ENCODE measurements at regions not wholly inside any gene's neighbourhood (a gene's known extent, or its start where the extent isn't known, plus 50 kb on each side); places are given as distances from the start of the nearest gene placed in this dataset.

- DNase-seq (ENCODE audit: low spot score), result no peak
Measured at GRCh38 chr6:150537893-150538292, 61.8 kb upstream of the PLEKHG1 start.

GRCh38 chr6:150539111-150539510 lies 60.6 kb upstream of the PLEKHG1 start:
- DNase-seq (ENCODE audit: low spot score), result no peak

DNA sequence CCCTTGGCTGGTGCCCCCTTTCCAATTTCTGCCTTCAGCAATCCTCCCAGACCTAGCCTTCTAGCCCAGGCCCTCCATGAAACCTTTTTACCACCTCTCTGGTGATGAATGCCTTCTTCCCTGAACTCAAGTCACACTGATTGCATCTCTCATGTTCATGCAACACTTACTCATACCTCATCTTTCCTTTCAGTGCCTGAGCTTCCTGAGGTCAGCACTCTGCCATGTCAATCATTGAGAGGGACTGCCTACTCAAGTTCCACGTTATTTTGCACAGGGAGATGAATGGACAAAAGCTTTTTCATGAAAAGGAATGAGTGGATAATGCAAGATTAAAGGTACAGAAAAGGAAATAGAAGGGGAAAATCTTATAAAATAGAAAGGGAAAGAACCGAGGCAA lies 60.1 kb upstream of the PLEKHG1 start:
- no peak for DNase-seq (ENCODE audit: low spot score)

DNA sequence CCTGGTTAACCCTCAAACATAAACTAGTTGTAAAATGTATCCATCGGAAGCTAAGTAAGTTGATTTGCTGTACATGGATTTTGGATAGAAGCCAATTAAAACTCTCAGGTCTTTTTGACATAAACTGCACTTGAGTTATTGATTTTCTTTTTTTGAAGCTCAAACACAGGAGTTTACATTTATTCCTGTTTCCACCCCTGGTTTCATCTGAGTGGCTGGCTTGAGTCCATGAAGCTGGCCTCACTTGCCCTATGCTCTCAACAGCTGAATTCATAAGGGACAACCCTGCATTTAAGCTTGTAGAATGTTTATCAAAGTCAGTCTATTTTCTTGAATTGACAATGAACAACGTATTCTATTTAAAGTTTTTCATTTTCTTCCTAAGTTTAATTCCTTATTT lies 58.1 kb upstream of the PLEKHG1 start:
- no peak for DNase-seq (ENCODE audit: low spot score)

GRCh38 chr6:150543178-150543577 lies 56.5 kb upstream of the PLEKHG1 start:
- DNase-seq (ENCODE audit: low spot score), result no peak

- DNase-seq (ENCODE audit: low spot score), result no peak
Measured at GRCh38 chr6:150544793-150545192, 54.9 kb upstream of the PLEKHG1 start.

GRCh38 chr6:150546457-150546856 lies 53.2 kb upstream of the PLEKHG1 start:
- DNase-seq (ENCODE audit: low spot score), result no peak

DNA sequence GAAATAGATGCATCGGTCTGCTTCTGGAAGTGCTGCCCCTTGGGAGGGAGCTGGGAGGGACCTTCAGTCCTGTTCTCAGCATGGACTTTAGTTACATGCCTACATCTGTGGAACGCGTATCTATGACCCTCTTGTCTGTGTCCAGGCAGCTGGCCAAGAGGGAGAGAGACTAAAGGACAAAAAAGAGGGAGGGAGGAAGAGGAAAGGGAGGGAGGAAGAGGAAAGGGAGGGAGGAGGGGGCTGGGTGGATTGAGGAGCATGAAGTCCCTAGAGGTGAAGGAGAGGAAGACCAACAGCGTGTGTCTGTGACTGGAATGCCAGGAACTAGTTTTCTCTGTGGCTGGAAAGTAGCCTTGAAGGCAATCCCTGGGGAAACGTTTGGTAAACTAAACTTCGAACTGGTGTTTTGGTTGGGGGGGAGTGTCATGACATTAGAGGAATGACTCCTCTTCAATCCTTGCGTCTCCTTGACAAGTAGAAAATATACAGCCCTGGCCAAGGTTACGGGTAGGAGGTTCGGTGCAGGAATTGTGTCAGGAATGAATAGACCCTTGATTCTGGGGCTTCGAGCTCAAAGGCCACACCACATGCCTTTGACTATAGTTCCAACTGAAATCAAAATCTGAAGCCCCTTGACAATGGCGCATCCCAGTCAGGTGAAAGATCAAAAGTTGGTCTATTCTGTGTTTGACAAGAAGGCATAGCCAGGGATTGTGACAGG lies 52.0 kb upstream of the PLEKHG1 start:
- no peak for DNase-seq (ENCODE audit: low spot score)

DNA sequence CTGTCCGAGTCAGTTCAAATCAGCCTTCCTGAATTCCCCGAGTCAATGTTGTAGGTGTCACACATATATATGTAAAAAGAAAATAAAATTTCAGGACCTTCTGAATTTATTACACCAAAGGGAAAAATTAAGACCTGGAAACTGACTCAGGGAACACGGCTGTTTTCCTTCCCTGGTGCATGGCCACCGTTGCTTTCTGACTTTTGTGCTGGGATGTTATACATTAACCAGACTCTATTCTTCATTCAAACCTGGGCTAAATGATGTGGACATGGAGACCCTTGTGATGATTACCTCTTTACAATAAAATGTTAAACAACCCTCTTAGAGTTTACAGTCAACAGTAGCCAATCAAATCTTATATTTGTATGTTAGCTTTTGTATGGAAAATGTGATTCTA lies 51.4 kb upstream of the PLEKHG1 start:
- DNase-seq (ENCODE audit: low spot score), result no peak

DNA sequence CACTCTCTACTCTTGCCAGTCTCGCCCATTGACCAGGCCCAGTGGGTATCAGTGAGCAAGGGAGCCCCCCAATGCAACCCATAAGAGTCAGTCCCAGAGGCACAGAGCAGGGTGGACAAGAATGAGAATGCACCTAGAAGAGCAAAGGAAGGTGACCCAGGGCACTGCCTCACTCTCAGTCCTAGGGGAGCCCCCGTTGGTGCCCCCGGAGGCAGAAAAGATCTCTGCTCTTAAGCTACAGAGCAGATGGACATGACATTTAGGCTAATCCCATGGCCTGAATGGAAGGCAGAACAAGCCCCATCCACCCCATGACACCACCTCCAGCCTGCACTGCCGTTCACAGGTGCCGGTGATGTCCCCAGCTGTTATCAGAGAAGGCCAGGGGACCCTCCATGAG lies 50.7 kb upstream of the PLEKHG1 start:
- DNase-seq (ENCODE audit: low spot score), result no peak

- DNase-seq (ENCODE audit: low spot score), result no peak
Measured at GRCh38 chr6:150549674-150550101, 50.0 kb upstream of the PLEKHG1 start.
